HS-27A (cell line): ENCODE measurements at regions not wholly inside any gene's neighbourhood (a gene's known extent, or its start where the extent isn't known, plus 50 kb on each side); places are given as distances from the start of the nearest gene placed in this dataset.
A peak's percentile ranks its signal among the peaks of the same experiment; 100 is the strongest.

ENCODE experiments used
- DNase-seq: peaks from one replicate; pipeline ENCODE4 v3.0.0-alpha.2; 2012; ENCODE audit warnings: low read depth, missing footprints

GRCh38 chr6:28736121-28736520, 187.7 kb downstream of the TRIM27 start:
- no peak for DNase-seq

GRCh38 chr6:28737750-28738395, 185.9 kb downstream of the TRIM27 start:
- no peak for DNase-seq

- DNase-seq: no peak
These were observed 185.4 kb downstream of the TRIM27 start for GRCh38 chr6:28738396-28738765.

GRCh38 chr6:28741363-28741762, 182.4 kb downstream of the TRIM27 start:
- no peak for DNase-seq

- DNase-seq: no peak
These were observed 181.0 kb downstream of the TRIM27 start for GRCh38 chr6:28742668-28743270.

- DNase-seq: no peak
These were observed 180.5 kb downstream of the TRIM27 start for GRCh38 chr6:28743271-28743789.

GRCh38 chr6:28747083-28747630, 176.6 kb downstream of the TRIM27 start:
- DNase-seq: no peak

GRCh38 chr6:28747631-28748157, 176.1 kb downstream of the TRIM27 start:
- DNase-seq: peak; percentile 52

- DNase-seq: no peak
These were observed 175.6 kb downstream of the TRIM27 start for GRCh38 chr6:28748192-28748591.

GRCh38 chr6:28750926-28751458, 172.8 kb downstream of the TRIM27 start:
- no peak for DNase-seq

GRCh38 chr6:28751514-28751913, 172.3 kb downstream of the TRIM27 start:
- DNase-seq: no peak

- DNase-seq: no peak
These were observed 171.8 kb downstream of the TRIM27 start for GRCh38 chr6:28751963-28752350.

GRCh38 chr6:28757429-28758045, 166.2 kb downstream of the TRIM27 start:
- DNase-seq: no peak

- no peak for DNase-seq
These were observed 165.6 kb downstream of the TRIM27 start for GRCh38 chr6:28758046-28758817.

GRCh38 chr6:28758818-28759235, 165.0 kb downstream of the TRIM27 start:
- DNase-seq: no peak

GRCh38 chr6:28764014-28764723, 159.6 kb downstream of the TRIM27 start:
- no peak for DNase-seq

GRCh38 chr6:28764761-28765282, 159.0 kb downstream of the TRIM27 start:
- DNase-seq: no peak

GRCh38 chr6:28765978-28766351, 157.8 kb downstream of the TRIM27 start:
- DNase-seq: no peak

GRCh38 chr6:28766426-28766825, 157.4 kb downstream of the TRIM27 start:
- no peak for DNase-seq

- no peak for DNase-seq
These were observed 156.7 kb downstream of the TRIM27 start for GRCh38 chr6:28767133-28767532.

- DNase-seq: no peak
These were observed 156.1 kb downstream of the TRIM27 start for GRCh38 chr6:28767691-28768090.
